ENCODE measurements at regions not wholly inside any gene's neighbourhood (a gene's known extent, or its start where the extent isn't known, plus 50 kb on each side); places are given as distances from the start of the nearest gene placed in this dataset.

- CTCF ChIA-PET (ENCODE audit: unreplicated experiment), result no interaction called here
These were observed 439.1 kb downstream of the PLA2G4A start for GRCh38 chr1:187267827-187268226.

GRCh38 chr1:187270256-187270655 lies 441.5 kb downstream of the PLA2G4A start:
- H3K36me3 ChIP-seq (ENCODE audit: insufficient read depth, low read length), result no peaks in the 10 kb centered on the region
- CTCF ChIA-PET (ENCODE audit: unreplicated experiment), result no interaction called here
- no TSS peak for BruUV-seq (replicated peaks)
- H3K9me3 ChIP-seq (ENCODE audit: low read length), result no peaks in the 10 kb centered on the region
- H4K20me1 ChIP-seq (ENCODE audit: insufficient read depth, low read length), result no peaks in the 10 kb centered on the region
- no peaks in the 10 kb centered on the region for H3K79me2 ChIP-seq (ENCODE audit: insufficient read depth, low read depth, low read length)
- no peak overlapping the region for H3K27ac ChIP-seq (ENCODE audit: low read depth, low read length, poor library complexity, severe bottlenecking)
- no peak overlapping the region for H3K4me3 ChIP-seq (ENCODE audit: low read depth, low read length, poor library complexity, severe bottlenecking)
- intact Hi-C loops (cut with micrococcal nuclease; ENCODE audit: unreplicated experiment), result no loop called here
- TF ChIP-seq CTCF (conservative IDR thresholded peaks at IDR 0.05; ENCODE audit: low read length), result no peak
- no peak for TF ChIP-seq EZH2phosphoT487 (IDR thresholded peaks at IDR 0.05; ENCODE audit: borderline replicate concordance, low read depth, low read length)
- no peak overlapping the region for H2AFZ ChIP-seq (ENCODE audit: low read length)
- H3K4me1 ChIP-seq (ENCODE audit: insufficient read depth, low read length, poor library complexity, severe bottlenecking), result no peaks in the 10 kb centered on the region
- POLR2A ChIA-PET, result no interaction called here
- no peak for DNase-seq (ENCODE audit: low spot score)
- no peaks in the 10 kb centered on the region for H3K9me2 ChIP-seq (ENCODE audit: insufficient read depth, low read length)
- no peak overlapping the region for H3K4me2 ChIP-seq (ENCODE audit: low read length)

More at GRCh38 chr1:187267827-187268226, 439.1 kb downstream of the PLA2G4A start:
- Histone ChIP-seq H3K4me3 (ENCODE audit: low read depth, low read length, poor library complexity, severe bottlenecking) (no peak overlapping the region), H3K4me2 (ENCODE audit: low read length) (no peak overlapping the region), H3K27ac (ENCODE audit: low read depth, low read length, poor library complexity, severe bottlenecking) (no peak overlapping the region), H2AFZ (ENCODE audit: low read length) (no peak overlapping the region), H3K79me2 (ENCODE audit: insufficient read depth, low read depth, low read length) (no peaks in the 10 kb centered on the region), H3K9me2 (ENCODE audit: insufficient read depth, low read length) (no peaks in the 10 kb centered on the region), H4K20me1 (ENCODE audit: insufficient read depth, low read length) (no peaks in the 10 kb centered on the region), H3K9me3 (ENCODE audit: low read length) (no peaks in the 10 kb centered on the region), H3K4me1 (ENCODE audit: insufficient read depth, low read length, poor library complexity, severe bottlenecking) (no peaks in the 10 kb centered on the region), H3K36me3 (ENCODE audit: insufficient read depth, low read length) (no peaks in the 10 kb centered on the region)
- no TSS peak for BruUV-seq (replicated peaks)
- intact Hi-C loops (cut with micrococcal nuclease; ENCODE audit: unreplicated experiment), result loop anchor here (10.0 kb wide), 1 partner anchor 213 kb away; no protein-coding TSS in a partner anchor
- TF ChIP-seq EZH2phosphoT487 (IDR thresholded peaks at IDR 0.05; ENCODE audit: borderline replicate concordance, low read depth, low read length), result no peak
- TF ChIP-seq CTCF (conservative IDR thresholded peaks at IDR 0.05; ENCODE audit: low read length), result no peak
- POLR2A ChIA-PET, result no interaction called here
- no peak for DNase-seq (ENCODE audit: low spot score)

- CTCF ChIA-PET (ENCODE audit: unreplicated experiment), result no interaction called here
- no peaks in the 10 kb centered on the region for H3K79me2 ChIP-seq (ENCODE audit: insufficient read depth, low read depth, low read length)
- no peak overlapping the region for H2AFZ ChIP-seq (ENCODE audit: low read length)
- no peaks in the 10 kb centered on the region for H3K9me2 ChIP-seq (ENCODE audit: insufficient read depth, low read length)
- no peaks in the 10 kb centered on the region for H3K36me3 ChIP-seq (ENCODE audit: insufficient read depth, low read length)
- no peaks in the 10 kb centered on the region for H3K4me1 ChIP-seq (ENCODE audit: insufficient read depth, low read length, poor library complexity, severe bottlenecking)
- H3K4me2 ChIP-seq (ENCODE audit: low read length), result no peak overlapping the region
- BruUV-seq (replicated peaks), result no TSS peak
- H3K27ac ChIP-seq (ENCODE audit: low read depth, low read length, poor library complexity, severe bottlenecking), result no peak overlapping the region
- no peak for DNase-seq (ENCODE audit: low spot score)
- TF ChIP-seq EZH2phosphoT487 (IDR thresholded peaks at IDR 0.05; ENCODE audit: borderline replicate concordance, low read depth, low read length) (no peak), CTCF (conservative IDR thresholded peaks at IDR 0.05; ENCODE audit: low read length) (no peak)
- no peaks in the 10 kb centered on the region for H4K20me1 ChIP-seq (ENCODE audit: insufficient read depth, low read length)
- H3K4me3 ChIP-seq (ENCODE audit: low read depth, low read length, poor library complexity, severe bottlenecking), result no peak overlapping the region
- intact Hi-C loops (cut with micrococcal nuclease; ENCODE audit: unreplicated experiment), result no loop called here
- POLR2A ChIA-PET, result no interaction called here
- H3K9me3 ChIP-seq (ENCODE audit: low read length), result no peaks in the 10 kb centered on the region
These were observed 446.6 kb downstream of the PLA2G4A start for GRCh38 chr1:187275346-187275745.

All from OCI-LY7 (cell line).